GM18519 (cell line): ENCODE measurements at regions not wholly inside any gene's neighbourhood (a gene's known extent, or its start where the extent isn't known, plus 50 kb on each side); places are given as distances from the start of the nearest gene placed in this dataset.
"Not testable (repeated sequence)": the region's sequence is repeated elsewhere in the genome, so short reads cannot be mapped to it uniquely, and the experiment has no call there.

Experiments
- ATAC-seq: cut with Tn5 transposase; IDR thresholded peaks from one replicate; pipeline ENCODE4 v1.9.1; 2021; ENCODE audit warnings: mild to moderate bottlenecking, moderate library complexity; ENCODE audit not compliant: unreplicated experiment, low FRiP score

- no peak for ATAC-seq
Measured at GRCh38 chr14:29982171-29982570, 54.5 kb upstream of the PRKD1 start.

DNA sequence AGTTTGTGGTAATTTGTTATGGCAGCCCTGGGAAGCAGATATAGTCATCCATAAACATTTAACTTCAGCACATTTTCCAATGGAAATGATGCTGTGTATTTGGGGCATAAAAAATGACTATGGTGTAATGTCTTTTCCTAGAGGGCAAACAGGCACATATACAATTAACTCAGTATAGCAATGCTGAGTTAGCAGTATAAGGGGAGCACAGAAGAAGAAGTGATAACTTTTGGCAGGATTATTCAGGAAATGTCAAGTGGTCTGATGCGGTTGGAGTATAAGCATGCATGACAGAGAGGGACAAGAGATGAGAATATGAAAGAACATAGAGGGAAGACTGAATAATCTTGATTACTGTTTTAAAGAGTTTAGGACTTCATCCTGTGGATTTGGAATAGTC lies 55.3 kb upstream of the PRKD1 start:
- no peak for ATAC-seq

DNA sequence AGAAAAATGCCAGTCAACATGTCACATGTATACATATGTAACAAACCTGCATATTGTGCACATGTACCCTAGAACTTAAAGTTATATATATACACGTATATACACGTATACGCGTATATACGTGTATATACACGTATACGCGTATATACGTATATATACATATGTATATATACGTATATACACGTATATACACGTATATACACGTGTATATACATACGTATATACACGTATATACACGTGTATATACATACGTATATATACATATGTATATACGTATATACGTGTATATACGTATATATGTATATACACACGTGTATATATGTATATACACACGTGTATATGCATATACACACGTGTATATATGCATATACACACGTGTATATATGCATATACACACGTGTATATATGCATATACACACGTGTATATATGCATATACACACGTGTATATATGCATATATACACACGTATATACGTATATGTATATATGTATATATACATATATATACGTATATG lies 62.8 kb upstream of the PRKD1 start:
- not testable (repeated sequence) for ATAC-seq

DNA sequence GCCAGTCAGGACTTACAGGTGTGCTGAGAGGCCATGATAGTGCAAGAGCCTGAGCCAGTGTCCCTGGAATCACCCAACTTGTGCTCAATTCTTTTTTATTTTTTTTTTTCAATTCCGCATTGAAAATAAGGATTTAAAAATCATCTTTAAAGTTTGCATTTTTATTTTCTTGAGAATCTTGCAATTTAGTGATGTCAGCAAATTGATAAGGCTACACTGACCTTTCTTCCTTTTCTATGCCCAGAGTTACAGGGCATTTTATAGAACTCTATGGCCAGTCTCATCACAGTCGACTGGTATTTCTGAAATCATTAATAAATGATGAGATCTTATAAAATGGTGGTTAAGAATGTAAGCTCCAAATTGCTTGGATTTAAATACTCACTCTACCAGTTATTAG lies 63.3 kb upstream of the PRKD1 start:
- no peak for ATAC-seq

DNA sequence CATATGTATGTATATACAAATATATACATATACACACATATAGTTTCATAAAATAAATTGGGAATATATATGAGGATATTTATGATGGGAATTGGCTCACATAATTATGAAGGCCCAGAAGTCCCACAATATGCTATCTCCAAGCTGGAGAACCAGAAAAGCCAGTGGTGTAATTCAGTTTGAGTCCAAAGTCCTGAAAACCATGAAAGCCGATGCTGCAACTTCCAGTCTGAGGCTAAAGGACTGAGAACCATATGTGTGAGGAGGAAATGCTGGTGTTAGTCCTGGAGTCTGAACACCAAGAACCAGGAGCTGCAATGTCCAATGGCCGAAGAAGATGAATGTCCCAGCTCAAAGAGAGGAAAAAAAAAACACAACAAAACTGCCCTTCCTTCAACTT lies 65.5 kb upstream of the PRKD1 start:
- no peak for ATAC-seq

GRCh38 chr14:29999013-29999539 lies 71.4 kb upstream of the PRKD1 start:
- ATAC-seq = no peak

- ATAC-seq = no peak
Measured at GRCh38 chr14:30002859-30003258, 75.2 kb upstream of the PRKD1 start.

- ATAC-seq = peak; percentile 87
Measured at GRCh38 chr14:30005114-30005808, 77.6 kb upstream of the PRKD1 start.

DNA sequence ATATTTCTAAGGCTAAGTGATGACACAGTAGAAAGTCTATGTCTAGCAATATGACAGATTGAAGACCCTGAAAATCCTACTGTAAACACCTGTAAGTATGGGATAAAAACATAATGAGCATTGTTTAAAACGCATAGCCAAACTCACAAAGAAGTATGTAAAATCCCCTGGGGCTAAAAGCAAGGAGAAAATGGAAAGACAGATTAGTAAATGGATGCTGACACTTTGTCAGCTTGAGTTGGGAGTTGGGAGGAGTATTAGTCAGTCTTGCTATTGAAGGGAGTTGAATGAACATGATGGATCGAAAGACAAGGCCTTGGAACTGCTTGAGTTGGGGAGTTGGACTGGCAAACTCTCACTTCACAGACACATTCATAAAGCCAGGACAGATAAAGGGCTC lies 79.0 kb upstream of the PRKD1 start:
- ATAC-seq = no peak

DNA sequence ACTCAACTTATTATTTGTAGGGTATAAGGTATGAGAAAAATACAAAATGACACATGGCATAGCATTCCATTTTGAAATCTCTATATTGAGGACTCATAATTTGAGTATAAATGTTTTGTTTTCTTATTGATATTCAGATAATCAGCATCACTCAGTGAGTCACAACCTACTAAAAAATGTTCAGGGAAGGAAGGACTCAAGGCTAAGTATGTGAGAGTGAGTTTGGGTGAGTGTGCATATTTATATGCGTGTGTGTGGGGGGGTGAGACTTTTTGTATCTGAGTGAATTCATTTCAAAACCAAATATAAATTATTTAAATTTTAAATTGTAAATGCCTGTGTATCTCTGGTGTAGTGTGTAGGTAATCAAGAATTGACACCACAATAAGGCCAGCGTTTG lies 87.8 kb upstream of the PRKD1 start:
- no peak for ATAC-seq

DNA sequence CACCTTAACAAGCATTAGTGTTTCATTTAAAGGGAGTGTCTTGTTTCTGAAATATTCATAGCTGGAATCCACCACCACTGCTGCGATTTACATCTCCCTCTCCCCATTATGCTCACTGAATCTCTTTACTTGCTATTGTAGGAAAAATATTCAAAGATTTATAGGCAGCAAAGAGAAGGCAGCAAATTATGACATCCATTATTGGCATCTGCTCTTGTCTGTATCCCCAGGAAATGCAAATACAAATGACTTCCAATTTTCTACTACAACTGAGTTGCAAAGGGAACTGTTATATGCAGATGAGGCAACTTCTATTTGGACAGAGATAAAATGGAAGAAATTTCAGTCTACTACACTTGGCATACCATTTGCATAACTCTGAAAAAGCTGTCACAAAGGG lies 88.4 kb upstream of the PRKD1 start:
- ATAC-seq = no peak

DNA sequence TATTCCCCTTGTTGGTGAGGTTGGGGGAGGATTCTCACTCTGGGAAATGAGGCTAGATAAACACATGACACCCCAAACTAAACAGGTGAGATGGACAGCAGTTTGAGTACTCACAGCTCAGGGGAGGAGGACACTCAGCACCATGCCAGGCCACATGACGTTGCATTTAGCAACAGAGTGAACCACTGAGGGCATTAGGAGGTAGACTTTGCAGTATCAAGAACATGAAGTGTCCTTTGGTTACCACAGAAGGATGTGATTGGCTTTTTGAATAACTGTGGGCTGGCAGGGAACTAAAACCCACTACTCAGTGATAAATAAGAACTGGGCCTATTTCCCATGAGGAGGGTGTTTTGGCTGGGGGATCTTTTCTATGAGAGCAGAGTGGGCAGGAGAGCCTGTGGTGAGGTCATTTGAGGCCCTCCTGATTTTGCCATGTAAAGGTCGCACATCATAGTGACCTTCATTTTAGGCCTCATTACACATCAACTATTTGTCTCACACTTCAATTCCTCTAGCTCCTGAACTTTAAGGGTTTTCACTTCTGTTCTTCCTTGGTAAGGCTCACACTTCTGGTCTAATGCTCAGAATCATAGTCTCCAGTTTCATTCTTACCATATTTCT lies 89.8 kb upstream of the PRKD1 start:
- ATAC-seq = no peak

DNA sequence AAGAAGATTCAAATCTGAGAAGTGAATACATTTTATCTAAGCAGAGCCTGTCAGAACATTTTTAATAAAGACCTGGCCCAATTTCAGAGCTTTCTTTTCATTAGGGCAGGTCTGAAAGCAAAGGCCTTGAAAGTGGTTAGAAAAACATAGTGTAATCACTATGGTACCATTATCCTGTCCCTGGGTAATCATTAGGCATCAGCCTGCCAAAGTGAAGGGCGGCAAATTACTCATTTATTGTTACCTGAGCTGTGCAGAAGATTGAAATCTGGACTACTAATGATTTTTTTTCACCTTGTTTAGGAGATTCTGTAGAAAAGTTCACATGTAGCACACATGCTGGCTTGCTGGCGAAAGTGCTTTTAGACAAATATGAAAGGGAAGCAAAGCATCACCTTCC lies 92.6 kb upstream of the PRKD1 start:
- no peak for ATAC-seq

DNA sequence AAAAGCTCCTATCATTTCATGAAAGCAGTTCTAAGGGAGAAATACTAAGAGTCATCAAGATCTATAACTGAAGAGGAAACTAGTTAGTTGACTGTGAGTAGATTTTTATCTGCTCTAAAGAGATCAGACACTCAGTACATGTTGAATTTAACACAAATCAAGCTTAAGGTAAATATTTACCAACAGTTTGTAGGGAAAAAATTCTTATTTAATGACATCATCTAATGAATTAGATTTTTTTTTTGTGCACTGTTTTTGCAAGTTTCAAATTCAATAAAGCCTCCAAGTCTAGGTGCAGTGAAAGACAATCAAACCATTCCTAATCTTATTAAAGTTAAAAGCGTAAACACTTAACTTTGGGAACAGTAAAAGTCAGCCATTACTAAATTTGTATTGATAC lies 93.0 kb upstream of the PRKD1 start:
- no peak for ATAC-seq

DNA sequence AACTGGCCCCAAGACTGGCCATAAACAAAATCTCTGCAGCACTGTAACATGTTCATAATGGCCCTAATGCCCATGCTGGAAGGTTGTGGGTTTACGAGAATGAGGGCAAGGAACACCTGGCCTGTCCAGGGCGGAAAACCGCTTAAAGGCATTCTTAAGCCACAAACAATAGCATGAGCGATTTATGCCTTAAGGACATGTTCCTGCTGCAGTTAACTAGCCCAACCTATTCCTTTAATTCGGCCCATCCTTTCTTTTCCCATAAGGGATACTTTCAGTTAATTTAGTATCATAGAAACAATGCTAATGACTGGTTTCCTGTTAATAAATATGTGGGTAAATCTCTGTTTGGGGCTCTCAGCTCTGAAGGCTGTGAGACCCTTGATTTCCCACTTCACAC lies 95.7 kb upstream of the PRKD1 start:
- ATAC-seq = not testable (repeated sequence)

GRCh38 chr14:30034152-30034551 lies 106.5 kb upstream of the PRKD1 start:
- ATAC-seq = no peak

GRCh38 chr14:30035361-30035760 lies 107.7 kb upstream of the PRKD1 start:
- no peak for ATAC-seq

DNA sequence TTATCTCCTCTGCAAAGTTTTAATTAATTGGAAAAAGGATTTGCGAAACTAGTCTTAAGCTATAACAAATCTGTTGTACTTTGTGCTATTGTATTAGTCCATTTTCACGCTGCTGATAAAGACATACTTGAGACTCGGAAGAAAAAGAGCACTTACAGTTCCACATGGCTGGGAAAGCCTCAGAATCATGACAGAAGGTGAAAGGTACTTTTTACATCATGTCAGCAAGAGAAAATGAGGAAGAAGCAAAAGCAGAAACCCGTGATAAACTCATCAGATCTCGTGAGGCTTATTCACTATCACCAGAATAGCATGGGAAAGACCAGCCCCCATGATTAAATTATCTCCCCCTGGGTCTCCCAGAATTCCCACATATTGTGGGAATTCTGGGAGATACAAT lies 118.1 kb upstream of the PRKD1 start:
- ATAC-seq = no peak

- ATAC-seq = no peak
Measured at GRCh38 chr14:30053103-30053502, 125.5 kb upstream of the PRKD1 start.

DNA sequence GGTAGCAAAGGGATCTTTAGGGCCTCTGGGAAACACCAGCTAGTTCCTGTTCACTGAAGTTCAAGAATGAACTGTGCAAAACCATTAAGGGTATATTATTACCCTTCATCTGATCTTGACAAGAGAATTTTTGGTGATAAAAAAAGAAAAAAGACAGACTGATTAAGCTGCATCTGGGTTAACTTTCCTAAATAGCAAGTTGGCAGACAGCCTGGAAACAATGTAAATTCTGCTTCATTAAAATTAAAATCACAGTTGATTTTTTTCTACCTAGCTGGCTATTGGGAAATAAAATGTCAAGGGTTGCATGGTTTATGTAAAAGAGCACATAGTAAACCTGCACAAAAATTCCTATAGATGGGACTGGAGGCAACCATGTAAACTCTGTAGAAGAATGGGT lies 126.6 kb upstream of the PRKD1 start:
- ATAC-seq = no peak

- no peak for ATAC-seq
Measured at GRCh38 chr14:30058401-30058800, 130.8 kb upstream of the PRKD1 start.

DNA sequence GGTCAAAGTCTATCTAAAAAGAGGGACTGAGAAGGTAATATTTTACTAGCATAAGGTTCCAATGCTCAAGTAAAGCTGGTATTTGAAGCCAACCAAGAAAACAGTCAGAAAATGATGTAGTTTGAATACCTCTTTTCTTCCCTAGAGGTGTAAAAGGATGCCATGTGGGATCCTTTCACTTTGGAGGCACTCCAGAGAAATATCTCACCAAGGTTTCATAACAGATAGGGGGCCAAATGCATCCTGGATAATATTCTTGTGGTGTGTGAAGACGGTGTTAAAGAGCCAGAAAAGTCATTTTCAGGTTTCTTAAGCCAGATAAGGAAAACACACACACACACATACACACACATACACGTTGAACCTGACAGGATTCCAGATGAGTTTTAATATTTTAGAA lies 136.1 kb upstream of the PRKD1 start:
- ATAC-seq = no peak
